GM23338 (cell line): ENCODE measurements at regions not wholly inside any gene's neighbourhood (a gene's known extent, or its start where the extent isn't known, plus 50 kb on each side); places are given as distances from the start of the nearest gene placed in this dataset.

Experiments used
- CREB1 ChIP-seq: fragments of 250-450 bp; sonication (Bioruptor Pico); IDR thresholded peaks from 2 replicates; pipeline ENCODE4 v1.5.0; 2020; ENCODE audit warnings: low read depth, mild to moderate bottlenecking, moderate library complexity
- EZH2 ChIP-seq: fragments of 200-600 bp; sonication (generic); IDR thresholded peaks from one replicate; pipeline ENCODE4 v1.8.0; 2017; ENCODE audit warnings: antibody characterized with exemption, mild to moderate bottlenecking, low read depth; ENCODE audit not compliant: unreplicated experiment
- EZH2phosphoT487 ChIP-seq: fragments of 200-600 bp; sonication (generic); IDR thresholded peaks from one replicate; pipeline ENCODE4 v1.8.1; 2018; ENCODE audit warnings: antibody characterized with exemption; ENCODE audit not compliant: unreplicated experiment
- JUNB ChIP-seq: IDR thresholded peaks from one replicate; pipeline ENCODE4 v1.6.1; 2016; ENCODE audit warnings: antibody characterized with exemption; ENCODE audit not compliant: unreplicated experiment
- POLR2AphosphoS5 ChIP-seq: IDR thresholded peaks from 2 replicates; pipeline ENCODE4 v1.6.1; 2016; ENCODE audit warnings: antibody characterized with exemption, low read depth
- STAT1 ChIP-seq: IDR thresholded peaks from one replicate; pipeline ENCODE4 v1.6.1; 2016; ENCODE audit warnings: antibody characterized with exemption; ENCODE audit not compliant: unreplicated experiment
- ZNF114 ChIP-seq: fragments of 250-450 bp; sonication (Bioruptor Pico); IDR thresholded peaks from 2 replicates; pipeline ENCODE4 v1.5.0; 2020; ENCODE audit warnings: mild to moderate bottlenecking, moderate library complexity
- ZNF331 ChIP-seq: fragments of 250-450 bp; sonication (Bioruptor Pico); IDR thresholded peaks from 2 replicates; pipeline ENCODE4 v1.5.0; 2020; ENCODE audit warnings: low read depth, mild to moderate bottlenecking, moderate library complexity
- TF ChIP-seq, protein P1 (sequence below), 2 experiments: fragments of 200-600 bp in 1 of 2; sonication (generic) in 1 of 2; conservative IDR thresholded peaks; 2 replicates each; pipeline versions ENCODE4 v1.5.1 to v1.6.1; 2016 to 2017; ENCODE audit warnings: antibody characterized with exemption in 2 of 2, low read depth in 2 of 2, mild to moderate bottlenecking in 2 of 2, moderate library complexity in 1 of 2
- TF ChIP-seq, protein P2 (sequence below): IDR thresholded peaks from one replicate; pipeline ENCODE4 v1.6.1; 2018; ENCODE audit warnings: antibody characterized with exemption; ENCODE audit not compliant: unreplicated experiment
- TF ChIP-seq, protein P3 (sequence below): IDR thresholded peaks from 2 replicates; pipeline ENCODE4 v1.6.1; 2016; ENCODE audit warnings: antibody characterized with exemption

DNA sequence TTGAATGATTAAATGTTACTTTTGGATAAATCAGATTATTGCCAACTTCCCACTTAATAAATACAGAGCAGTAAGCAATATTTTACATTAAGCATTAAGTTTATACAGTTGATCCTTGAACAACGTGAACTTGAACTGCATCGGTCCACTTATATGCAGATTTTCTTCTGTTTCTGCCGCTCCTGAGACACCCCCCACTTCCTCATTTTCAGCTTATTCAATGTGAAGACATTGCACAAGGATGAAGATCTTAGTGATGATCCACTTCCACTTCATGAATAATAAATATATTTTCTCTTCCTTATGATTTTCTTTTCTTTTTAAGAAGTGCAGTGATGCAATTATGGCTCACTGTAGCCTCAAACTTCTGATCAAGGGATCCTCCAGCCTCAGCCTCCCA is 167.2 kb downstream of the LINC00237 start:
- TF ChIP-seq EZH2phosphoT487: no peak
- TF ChIP-seq, protein P1, sequence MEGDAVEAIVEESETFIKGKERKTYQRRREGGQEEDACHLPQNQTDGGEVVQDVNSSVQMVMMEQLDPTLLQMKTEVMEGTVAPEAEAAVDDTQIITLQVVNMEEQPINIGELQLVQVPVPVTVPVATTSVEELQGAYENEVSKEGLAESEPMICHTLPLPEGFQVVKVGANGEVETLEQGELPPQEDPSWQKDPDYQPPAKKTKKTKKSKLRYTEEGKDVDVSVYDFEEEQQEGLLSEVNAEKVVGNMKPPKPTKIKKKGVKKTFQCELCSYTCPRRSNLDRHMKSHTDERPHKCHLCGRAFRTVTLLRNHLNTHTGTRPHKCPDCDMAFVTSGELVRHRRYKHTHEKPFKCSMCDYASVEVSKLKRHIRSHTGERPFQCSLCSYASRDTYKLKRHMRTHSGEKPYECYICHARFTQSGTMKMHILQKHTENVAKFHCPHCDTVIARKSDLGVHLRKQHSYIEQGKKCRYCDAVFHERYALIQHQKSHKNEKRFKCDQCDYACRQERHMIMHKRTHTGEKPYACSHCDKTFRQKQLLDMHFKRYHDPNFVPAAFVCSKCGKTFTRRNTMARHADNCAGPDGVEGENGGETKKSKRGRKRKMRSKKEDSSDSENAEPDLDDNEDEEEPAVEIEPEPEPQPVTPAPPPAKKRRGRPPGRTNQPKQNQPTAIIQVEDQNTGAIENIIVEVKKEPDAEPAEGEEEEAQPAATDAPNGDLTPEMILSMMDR (conservative IDR thresholded peaks at IDR 0.05; ENCODE audit: low read depth in 2 of 2): no peak
- TF ChIP-seq, protein P2, sequence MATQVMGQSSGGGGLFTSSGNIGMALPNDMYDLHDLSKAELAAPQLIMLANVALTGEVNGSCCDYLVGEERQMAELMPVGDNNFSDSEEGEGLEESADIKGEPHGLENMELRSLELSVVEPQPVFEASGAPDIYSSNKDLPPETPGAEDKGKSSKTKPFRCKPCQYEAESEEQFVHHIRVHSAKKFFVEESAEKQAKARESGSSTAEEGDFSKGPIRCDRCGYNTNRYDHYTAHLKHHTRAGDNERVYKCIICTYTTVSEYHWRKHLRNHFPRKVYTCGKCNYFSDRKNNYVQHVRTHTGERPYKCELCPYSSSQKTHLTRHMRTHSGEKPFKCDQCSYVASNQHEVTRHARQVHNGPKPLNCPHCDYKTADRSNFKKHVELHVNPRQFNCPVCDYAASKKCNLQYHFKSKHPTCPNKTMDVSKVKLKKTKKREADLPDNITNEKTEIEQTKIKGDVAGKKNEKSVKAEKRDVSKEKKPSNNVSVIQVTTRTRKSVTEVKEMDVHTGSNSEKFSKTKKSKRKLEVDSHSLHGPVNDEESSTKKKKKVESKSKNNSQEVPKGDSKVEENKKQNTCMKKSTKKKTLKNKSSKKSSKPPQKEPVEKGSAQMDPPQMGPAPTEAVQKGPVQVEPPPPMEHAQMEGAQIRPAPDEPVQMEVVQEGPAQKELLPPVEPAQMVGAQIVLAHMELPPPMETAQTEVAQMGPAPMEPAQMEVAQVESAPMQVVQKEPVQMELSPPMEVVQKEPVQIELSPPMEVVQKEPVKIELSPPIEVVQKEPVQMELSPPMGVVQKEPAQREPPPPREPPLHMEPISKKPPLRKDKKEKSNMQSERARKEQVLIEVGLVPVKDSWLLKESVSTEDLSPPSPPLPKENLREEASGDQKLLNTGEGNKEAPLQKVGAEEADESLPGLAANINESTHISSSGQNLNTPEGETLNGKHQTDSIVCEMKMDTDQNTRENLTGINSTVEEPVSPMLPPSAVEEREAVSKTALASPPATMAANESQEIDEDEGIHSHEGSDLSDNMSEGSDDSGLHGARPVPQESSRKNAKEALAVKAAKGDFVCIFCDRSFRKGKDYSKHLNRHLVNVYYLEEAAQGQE: no peak
- TF ChIP-seq EZH2: no peak
- TF ChIP-seq, protein P3, sequence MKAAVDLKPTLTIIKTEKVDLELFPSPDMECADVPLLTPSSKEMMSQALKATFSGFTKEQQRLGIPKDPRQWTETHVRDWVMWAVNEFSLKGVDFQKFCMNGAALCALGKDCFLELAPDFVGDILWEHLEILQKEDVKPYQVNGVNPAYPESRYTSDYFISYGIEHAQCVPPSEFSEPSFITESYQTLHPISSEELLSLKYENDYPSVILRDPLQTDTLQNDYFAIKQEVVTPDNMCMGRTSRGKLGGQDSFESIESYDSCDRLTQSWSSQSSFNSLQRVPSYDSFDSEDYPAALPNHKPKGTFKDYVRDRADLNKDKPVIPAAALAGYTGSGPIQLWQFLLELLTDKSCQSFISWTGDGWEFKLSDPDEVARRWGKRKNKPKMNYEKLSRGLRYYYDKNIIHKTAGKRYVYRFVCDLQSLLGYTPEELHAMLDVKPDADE: no peak
- no peak for TF ChIP-seq CREB1 (CRISPR knock-in tag)
- no peak for TF ChIP-seq POLR2AphosphoS5
- TF ChIP-seq ZNF331: no peak
- TF ChIP-seq ZNF114 (CRISPR knock-in tag): no peak
- no peak for TF ChIP-seq JUNB
- no peak for TF ChIP-seq STAT1
